Chondrocyte (in vitro differentiated cells): ENCODE measurements at regions not wholly inside any gene's neighbourhood (a gene's known extent, or its start where the extent isn't known, plus 50 kb on each side); places are given as distances from the start of the nearest gene placed in this dataset.

Experiments
- DNase-seq: peaks from one replicate; pipeline ENCODE4 v3.0.0; 2021; ENCODE audit warnings: mixed read lengths, low spot score
- H3K27ac Mint-ChIP-seq: one replicate; pipeline ENCODE4 v1.8.0; 2021; ENCODE audit warnings: mild to moderate bottlenecking, moderate library complexity, mixed read lengths; ENCODE audit not compliant: unreplicated experiment
- H3K27me3 Mint-ChIP-seq: 2 replicates; pipeline ENCODE4 v1.8.0; 2021; ENCODE audit warnings: low read depth, mixed read lengths
- H3K36me3 Mint-ChIP-seq: 2 replicates; pipeline ENCODE4 v1.8.0; 2021; ENCODE audit warnings: low read depth, mixed read lengths
- H3K4me1 Mint-ChIP-seq: 2 replicates; pipeline ENCODE4 v1.8.0; 2021; ENCODE audit warnings: low read depth, mild to moderate bottlenecking, mixed read lengths
- H3K4me3 Mint-ChIP-seq: one replicate; pipeline ENCODE4 v1.8.0; 2021; ENCODE audit warnings: mild to moderate bottlenecking, moderate library complexity, mixed read lengths; ENCODE audit not compliant: unreplicated experiment
- H3K9me3 Mint-ChIP-seq: 2 replicates; pipeline ENCODE4 v1.8.0; 2021; ENCODE audit warnings: low read depth, mixed read lengths
- CTCF ChIP-seq: fragments of 200-600 bp; sonication (generic); IDR thresholded peaks from 2 replicates; pipeline ENCODE4 v1.5.0; 2021; ENCODE audit warnings: antibody characterized with exemption, mild to moderate bottlenecking, moderate library complexity

GRCh38 chr4:62913065-62913464 is 1496.2 kb downstream of the TECRL start:
- H3K9me3 Mint-ChIP-seq: no peaks in the 10 kb centered on the region
- no peak overlapping the region for H3K4me3 Mint-ChIP-seq
- H3K27me3 Mint-ChIP-seq: no peaks in the 10 kb centered on the region
- no peak for TF ChIP-seq CTCF
- H3K4me1 Mint-ChIP-seq: no peaks in the 10 kb centered on the region
- H3K36me3 Mint-ChIP-seq: no peaks in the 10 kb centered on the region
- no peak for DNase-seq
- H3K27ac Mint-ChIP-seq: no peak overlapping the region

GRCh38 chr4:62912531-62912930 is 1496.7 kb downstream of the TECRL start:
- Mint-ChIP-seq H3K36me3 (no peaks in the 10 kb centered on the region), H3K27me3 (no peaks in the 10 kb centered on the region), H3K4me1 (no peaks in the 10 kb centered on the region), H3K4me3 (no peak overlapping the region), H3K27ac (no peak overlapping the region), H3K9me3 (no peaks in the 10 kb centered on the region)
- no peak for TF ChIP-seq CTCF
- no peak for DNase-seq

GRCh38 chr4:62909238-62909637 is 1500.0 kb downstream of the TECRL start:
- H3K27ac Mint-ChIP-seq: no peak overlapping the region
- no peaks in the 10 kb centered on the region for H3K27me3 Mint-ChIP-seq
- DNase-seq: no peak
- no peak for TF ChIP-seq CTCF
- no peak overlapping the region for H3K4me3 Mint-ChIP-seq
- no peaks in the 10 kb centered on the region for H3K4me1 Mint-ChIP-seq
- no peaks in the 10 kb centered on the region for H3K36me3 Mint-ChIP-seq
- no peaks in the 10 kb centered on the region for H3K9me3 Mint-ChIP-seq

GRCh38 chr4:62901101-62901500 is 1508.1 kb downstream of the TECRL start:
- H3K27ac Mint-ChIP-seq: no peak overlapping the region

GRCh38 chr4:62899646-62900364 is 1509.4 kb downstream of the TECRL start:
- Mint-ChIP-seq H3K27me3 (no peaks in the 10 kb centered on the region), H3K9me3 (peaks cover 10% of the 10 kb centered on the region), H3K36me3 (peaks cover 2% of the 10 kb centered on the region), H3K27ac (no peak overlapping the region), H3K4me3 (no peak overlapping the region), H3K4me1 (peaks cover 10% of the 10 kb centered on the region)
- DNase-seq: no peak
- TF ChIP-seq CTCF: no peak

More at GRCh38 chr4:62901101-62901500, 1508.1 kb downstream of the TECRL start:
- peaks cover 10% of the 10 kb centered on the region for H3K4me1 Mint-ChIP-seq
- no peak overlapping the region for H3K4me3 Mint-ChIP-seq
- DNase-seq: no peak
- peak; percentile 9 for TF ChIP-seq CTCF
- peaks cover 10% of the 10 kb centered on the region for H3K9me3 Mint-ChIP-seq
- no peaks in the 10 kb centered on the region for H3K27me3 Mint-ChIP-seq
- H3K36me3 Mint-ChIP-seq: peaks cover 2% of the 10 kb centered on the region
